DOHH2 (cell line): ENCODE measurements at regions not wholly inside any gene's neighbourhood (a gene's known extent, or its start where the extent isn't known, plus 50 kb on each side); places are given as distances from the start of the nearest gene placed in this dataset.

Experiments
- EZH2phosphoT487 ChIP-seq: fragments of 200-600 bp; sonication (generic); IDR thresholded peaks from 2 replicates; pipeline ENCODE4 v1.6.1; 2017; ENCODE audit warnings: borderline replicate concordance, mild to moderate bottlenecking, antibody characterized with exemption, low read length, moderate library complexity, mixed read lengths
- TF ChIP-seq, protein P1 (sequence below): fragments of 200-600 bp; sonication (generic); IDR thresholded peaks from one replicate; pipeline ENCODE4 v1.5.1; 2014; ENCODE audit warnings: antibody characterized with exemption, mild to moderate bottlenecking, low read depth, low read length; ENCODE audit not compliant: poor library complexity, severe bottlenecking

DNA sequence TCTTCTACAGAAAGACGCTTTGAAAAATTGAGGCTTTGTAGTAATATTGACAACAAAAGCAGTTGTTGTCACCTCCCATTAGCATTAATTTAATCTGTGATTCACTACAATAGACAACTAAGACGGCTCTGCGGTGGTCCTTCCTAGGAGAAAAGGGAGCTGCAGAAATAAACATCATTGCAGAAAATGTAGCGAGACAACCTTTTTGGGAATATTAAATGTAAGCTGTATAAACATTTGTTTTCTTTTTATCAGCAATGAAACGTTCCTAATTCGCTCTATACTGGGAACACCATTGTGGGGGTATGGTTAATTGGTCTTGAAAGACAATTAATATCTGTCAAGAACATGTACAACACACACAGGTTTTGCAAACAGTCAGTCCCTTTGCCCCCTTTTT, 583.3 kb upstream of the TENM3 start:
- TF ChIP-seq, protein P1, sequence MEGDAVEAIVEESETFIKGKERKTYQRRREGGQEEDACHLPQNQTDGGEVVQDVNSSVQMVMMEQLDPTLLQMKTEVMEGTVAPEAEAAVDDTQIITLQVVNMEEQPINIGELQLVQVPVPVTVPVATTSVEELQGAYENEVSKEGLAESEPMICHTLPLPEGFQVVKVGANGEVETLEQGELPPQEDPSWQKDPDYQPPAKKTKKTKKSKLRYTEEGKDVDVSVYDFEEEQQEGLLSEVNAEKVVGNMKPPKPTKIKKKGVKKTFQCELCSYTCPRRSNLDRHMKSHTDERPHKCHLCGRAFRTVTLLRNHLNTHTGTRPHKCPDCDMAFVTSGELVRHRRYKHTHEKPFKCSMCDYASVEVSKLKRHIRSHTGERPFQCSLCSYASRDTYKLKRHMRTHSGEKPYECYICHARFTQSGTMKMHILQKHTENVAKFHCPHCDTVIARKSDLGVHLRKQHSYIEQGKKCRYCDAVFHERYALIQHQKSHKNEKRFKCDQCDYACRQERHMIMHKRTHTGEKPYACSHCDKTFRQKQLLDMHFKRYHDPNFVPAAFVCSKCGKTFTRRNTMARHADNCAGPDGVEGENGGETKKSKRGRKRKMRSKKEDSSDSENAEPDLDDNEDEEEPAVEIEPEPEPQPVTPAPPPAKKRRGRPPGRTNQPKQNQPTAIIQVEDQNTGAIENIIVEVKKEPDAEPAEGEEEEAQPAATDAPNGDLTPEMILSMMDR, result no peak
- no peak for TF ChIP-seq EZH2phosphoT487
